ENCODE measurements at regions not wholly inside any gene's neighbourhood (a gene's known extent, or its start where the extent isn't known, plus 50 kb on each side); places are given as distances from the start of the nearest gene placed in this dataset.
"Not testable (repeated sequence)": the region's sequence is repeated elsewhere in the genome, so short reads cannot be mapped to it uniquely, and the experiment has no call there.

GRCh38 chr3:189375532-189375931, 203.8 kb downstream of the TPRG1 start:
- H3K9me3 Mint-ChIP-seq = peaks cover 21% of the 10 kb centered on the region
- no peaks in the 10 kb centered on the region for H3K36me3 Mint-ChIP-seq (ENCODE audit: low read depth)
- no peak overlapping the region for H3K4me3 Mint-ChIP-seq
- DNase-seq = no peak
- no peak overlapping the region for H3K27ac Mint-ChIP-seq
- no peaks in the 10 kb centered on the region for H3K4me1 Mint-ChIP-seq
- peaks cover 3% of the 10 kb centered on the region for H3K27me3 Mint-ChIP-seq (ENCODE audit: low read depth, poor library complexity)
- no peak for TF ChIP-seq CTCF (IDR thresholded peaks at IDR 0.05)

GRCh38 chr3:189383630-189384029, 211.9 kb downstream of the TPRG1 start:
- Mint-ChIP-seq H3K36me3 (ENCODE audit: low read depth) (peaks cover 5% of the 10 kb centered on the region), H3K27me3 (ENCODE audit: low read depth, poor library complexity) (no peaks in the 10 kb centered on the region)
- DNase-seq = no peak

GRCh38 chr3:189385880-189386279, 214.1 kb downstream of the TPRG1 start:
- H3K36me3 Mint-ChIP-seq (ENCODE audit: low read depth); H3K4me1 Mint-ChIP-seq; H3K27me3 Mint-ChIP-seq (ENCODE audit: low read depth, poor library complexity); H3K4me3 Mint-ChIP-seq; DNase-seq; H3K27ac Mint-ChIP-seq: not testable (repeated sequence)
- peaks cover 15% of the 10 kb centered on the region for H3K9me3 Mint-ChIP-seq

More at GRCh38 chr3:189383630-189384029, 211.9 kb downstream of the TPRG1 start:
- Mint-ChIP-seq H3K27ac (no peak overlapping the region), H3K9me3 (peaks cover 22% of the 10 kb centered on the region), H3K4me1 (peaks cover 5% of the 10 kb centered on the region), H3K4me3 (no peak overlapping the region)
- TF ChIP-seq CTCF (IDR thresholded peaks at IDR 0.05) = no peak

GRCh38 chr3:189386739-189387138, 215.0 kb downstream of the TPRG1 start:
- DNase-seq = no peak
- peaks cover 5% of the 10 kb centered on the region for H3K36me3 Mint-ChIP-seq (ENCODE audit: low read depth)
- peaks cover 12% of the 10 kb centered on the region for H3K9me3 Mint-ChIP-seq
- no peak overlapping the region for H3K27ac Mint-ChIP-seq
- peaks cover 3% of the 10 kb centered on the region for H3K27me3 Mint-ChIP-seq (ENCODE audit: low read depth, poor library complexity)
- H3K4me1 Mint-ChIP-seq = peaks cover 5% of the 10 kb centered on the region
- no peak overlapping the region for H3K4me3 Mint-ChIP-seq
- no peak for TF ChIP-seq CTCF (IDR thresholded peaks at IDR 0.05)

- no peak for TF ChIP-seq CTCF (IDR thresholded peaks at IDR 0.05)
- Mint-ChIP-seq H3K4me1 (no peaks in the 10 kb centered on the region), H3K27me3 (ENCODE audit: low read depth, poor library complexity) (peaks cover 3% of the 10 kb centered on the region), H3K9me3 (no peaks in the 10 kb centered on the region), H3K27ac (no peak overlapping the region), H3K36me3 (ENCODE audit: low read depth) (no peaks in the 10 kb centered on the region), H3K4me3 (no peak overlapping the region)
- DNase-seq = no peak
These were observed 217.6 kb downstream of the TPRG1 start for GRCh38 chr3:189389346-189389745.

GRCh38 chr3:189393598-189393997, 221.8 kb downstream of the TPRG1 start:
- DNase-seq = no peak
- Mint-ChIP-seq H3K27ac (no peak overlapping the region), H3K4me3 (no peak overlapping the region), H3K4me1 (no peaks in the 10 kb centered on the region), H3K27me3 (ENCODE audit: low read depth, poor library complexity) (peaks cover 3% of the 10 kb centered on the region), H3K36me3 (ENCODE audit: low read depth) (no peaks in the 10 kb centered on the region), H3K9me3 (no peaks in the 10 kb centered on the region)
- TF ChIP-seq CTCF (IDR thresholded peaks at IDR 0.05) = no peak

All from nephron progenitor cell (in vitro differentiated cells).